Kidney (tissue), 13 donors: ENCODE measurements at regions not wholly inside any gene's neighbourhood (a gene's known extent, or its start where the extent isn't known, plus 50 kb on each side); places are given as distances from the start of the nearest gene placed in this dataset.

Source experiments
- DNase-seq, 5 donors: peaks; one replicate each; pipeline ENCODE4 v3.0.0-alpha.2; 2013 to 2020
- FAIRE-seq: peaks from 2 replicates; lab custom pipeline; 2012; peaks lifted over from hg19 to GRCh38; lab: Jason Lieb, UNC
- H3K27ac ChIP-seq, 2 donors: one replicate each; pipeline ENCODE4 v1.7.0; 2013; ENCODE audit warnings: low read depth in 2 of 2, low read length in 2 of 2, inconsistent platforms in 1 of 2
- H3K27me3 ChIP-seq: one replicate; pipeline ENCODE4 v1.7.1; 2013; ENCODE audit warnings: low read length, inconsistent platforms; ENCODE audit not compliant: control insufficient read depth, insufficient read depth
- H3K36me3 ChIP-seq, 3 donors: one replicate each; pipeline versions ENCODE4 v1.7.0 to v1.7.1; 2013; ENCODE audit warnings: low read length in 3 of 3, control low read depth in 1 of 3, inconsistent platforms in 1 of 3; ENCODE audit not compliant: insufficient read depth in 3 of 3, control insufficient read depth in 2 of 3
- H3K4me1 ChIP-seq, 3 donors: one replicate each; pipeline versions ENCODE4 v1.7.0 to v1.7.1; 2013; ENCODE audit warnings: low read length in 3 of 3, inconsistent platforms in 1 of 3, low read depth in 1 of 3; ENCODE audit not compliant: control insufficient read depth in 2 of 3, insufficient read depth in 2 of 3
- H3K4me3 ChIP-seq, 3 donors: one replicate each; pipeline versions ENCODE4 v1.7.0 to v1.8.1; 2013; ENCODE audit warnings: low read length in 3 of 3, control low read depth in 1 of 3, inconsistent platforms in 1 of 3
- H3K9ac ChIP-seq, 3 donors: one replicate each; pipeline versions ENCODE4 v1.7.0 to v1.7.1; 2013; ENCODE audit warnings: low read length in 3 of 3, control low read depth in 1 of 3, inconsistent platforms in 1 of 3
- H3K9me3 ChIP-seq, 3 donors: one replicate each; pipeline versions ENCODE4 v1.7.0 to v1.7.1; 2013; ENCODE audit warnings: low read length in 3 of 3, control low read depth in 1 of 3, inconsistent platforms in 1 of 3; ENCODE audit not compliant: control insufficient read depth in 2 of 3, insufficient read depth in 1 of 3
- CTCF ChIP-seq: IDR thresholded peaks from 3 replicates; pipeline ENCODE4 v1.5.1; 2012; ENCODE audit warnings: mild to moderate bottlenecking, moderate library complexity, borderline replicate concordance; ENCODE audit not compliant: insufficient read depth; ENCODE audit errors: extremely low read depth
- intact Hi-C: fragments of 100-400 bp; cut with DNase I; formaldehyde crosslinking; loops from one replicate; pipeline ENCODE4 v1.11.1; 2022
- donor health status: control.
- donor health status: control.
- donor health status: control.
- donor health status: control.
- donor health status: control.
- donor health status: DM: yes; HTN: yes; CAD: no.
- donor health status: Normal renal cell carcinoma (clear cell type).

DNA sequence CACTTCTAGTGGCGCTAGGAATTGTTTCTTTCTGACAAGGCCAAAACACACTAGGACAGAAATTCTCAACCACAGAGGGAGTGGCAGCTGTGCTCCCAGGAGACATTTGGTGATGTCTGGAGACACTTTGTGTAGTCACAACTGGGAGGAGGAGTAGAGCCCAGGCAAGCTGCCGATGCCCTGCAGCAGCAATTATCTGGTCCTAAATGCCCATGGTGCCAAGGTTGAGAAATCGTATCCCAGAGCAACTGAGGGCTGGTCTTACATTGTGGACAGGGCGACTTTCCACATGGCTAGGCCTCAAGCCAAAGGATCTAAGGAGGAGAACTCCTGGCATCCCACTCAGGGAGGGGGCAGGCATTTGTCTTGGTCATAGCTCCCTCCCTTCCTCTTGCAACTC lies 259.9 kb downstream of the GADD45G start:
- no peaks in the 10 kb centered on the region for H3K9me3 ChIP-seq
- DNase-seq (no peak), FAIRE-seq (no peak)

DNA sequence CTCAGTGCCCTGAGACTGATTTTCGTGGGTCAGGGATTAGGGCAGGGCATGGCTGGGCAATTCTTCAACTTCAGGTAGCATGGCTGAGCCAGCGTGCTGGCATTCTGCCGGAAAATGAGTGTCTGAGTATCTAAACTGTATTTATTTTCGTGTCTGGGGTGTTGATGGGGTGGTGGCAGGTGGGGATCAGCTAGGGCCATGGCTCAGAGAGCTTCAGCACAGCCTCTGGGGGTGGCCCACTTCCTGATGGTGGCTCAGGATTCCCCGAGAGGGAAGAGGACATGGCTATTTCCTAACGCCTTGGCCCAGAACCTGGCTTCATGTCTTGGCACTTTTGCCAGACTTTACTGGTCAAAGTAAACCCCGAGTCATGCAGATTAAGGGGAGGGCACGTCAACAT lies 260.5 kb downstream of the GADD45G start:
- no peak for DNase-seq

More for the DNA sequence above, 259.9 kb downstream of the GADD45G start:
- Histone ChIP-seq H3K36me3 (no peaks in the 10 kb centered on the region), H3K4me3 (no peak overlapping the region), H3K4me1 (peaks cover 0 to 2% (median 0%) of the 10 kb centered on the region in 3 donors), H3K9ac (no peak overlapping the region), H3K27me3 (no peaks in the 10 kb centered on the region), H3K27ac (no peak overlapping the region)
- intact Hi-C loops: no loop called here
- TF ChIP-seq CTCF: no peak

DNA sequence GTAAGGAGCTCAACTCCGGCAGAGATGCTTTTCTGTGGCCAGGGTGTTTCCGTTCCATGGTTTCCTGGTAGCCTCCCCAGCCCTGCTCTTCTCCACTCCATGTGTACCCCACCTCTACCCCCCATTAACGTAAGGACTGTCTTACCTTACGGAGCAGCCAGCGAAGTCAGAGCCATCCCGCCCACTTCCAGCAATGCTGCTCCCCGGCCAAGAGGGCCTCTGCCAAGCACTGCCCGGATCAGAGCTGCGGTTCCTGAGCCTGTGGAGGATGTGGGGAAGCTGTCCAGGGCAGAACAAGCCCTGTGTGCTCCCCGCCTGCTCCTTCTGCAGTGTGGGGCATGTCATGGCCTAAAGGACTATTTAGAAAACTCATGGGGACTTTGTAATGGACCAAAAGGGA lies 261.2 kb downstream of the GADD45G start:
- Histone ChIP-seq H3K4me3 (no peak overlapping the region), H3K9me3 (no peaks in the 10 kb centered on the region), H3K9ac (no peak overlapping the region), H3K27ac (no peak overlapping the region), H3K4me1 (peaks cover 0 to 2% (median 0%) of the 10 kb centered on the region in 3 donors), H3K27me3 (no peaks in the 10 kb centered on the region), H3K36me3 (no peaks in the 10 kb centered on the region)
- no peak for FAIRE-seq
- intact Hi-C loops: no loop called here
- TF ChIP-seq CTCF: no peak
- DNase-seq: no peak

More for the DNA sequence above, 260.5 kb downstream of the GADD45G start:
- Histone ChIP-seq H3K27me3 (no peaks in the 10 kb centered on the region), H3K4me1 (peaks cover 0 to 2% (median 0%) of the 10 kb centered on the region in 3 donors), H3K9ac (no peak overlapping the region), H3K4me3 (no peak overlapping the region), H3K27ac (no peak overlapping the region), H3K36me3 (no peaks in the 10 kb centered on the region), H3K9me3 (no peaks in the 10 kb centered on the region)
- intact Hi-C loops: no loop called here
- TF ChIP-seq CTCF: no peak
- FAIRE-seq: no peak

GRCh38 chr9:89866701-89867100 lies 261.9 kb downstream of the GADD45G start:
- Histone ChIP-seq H3K27ac (no peak overlapping the region), H3K4me1 (peaks cover 0 to 2% (median 0%) of the 10 kb centered on the region in 3 donors), H3K9ac (no peak overlapping the region), H3K27me3 (no peaks in the 10 kb centered on the region), H3K4me3 (no peak overlapping the region), H3K9me3 (no peaks in the 10 kb centered on the region), H3K36me3 (no peaks in the 10 kb centered on the region)
- TF ChIP-seq CTCF: no peak
- no peak for FAIRE-seq
- intact Hi-C loops: no loop called here
- DNase-seq: no peak
